PC-3 (cell line): ENCODE measurements at regions not wholly inside any gene's neighbourhood (a gene's known extent, or its start where the extent isn't known, plus 50 kb on each side); places are given as distances from the start of the nearest gene placed in this dataset.
"Not testable (repeated sequence)": the region's sequence is repeated elsewhere in the genome, so short reads cannot be mapped to it uniquely, and the experiment has no call there.

Experiments
- ATAC-seq: fragments of 200-7000 bp; cut with Tn5 transposase; 2 replicates; pipeline ENCODE4 v1.9.1; 2020; ENCODE audit warnings: mild to moderate bottlenecking, moderate library complexity
- BruUV-seq: library from RNA; stranded (reverse); fragments of 400-500 nt; replicated peaks from 2 replicates; lab custom pipeline; 2021; lab: Mats Ljungman, UMichigan
- CTCF ChIA-PET: fragments of 300-600 bp; sonication (Branson Sonifier 250); formaldehyde crosslinking; loops from one replicate; lab custom pipeline; 2022; ENCODE audit warnings: antibody characterized with exemption; lab: Charles Lee
- POLR2A ChIA-PET: fragments of 300-600 bp; sonication (Branson Sonifier 250); formaldehyde crosslinking; loops from one replicate; lab custom pipeline; 2022; ENCODE audit warnings: antibody characterized with exemption; ENCODE audit not compliant: unreplicated experiment; lab: Charles Lee
- DNase-seq: peaks from one replicate; pipeline ENCODE4 v3.0.0-alpha.2; 2015
- H2AFZ ChIP-seq: fragments of 300-600 bp; sonication (generic); 2 replicates; pipeline ENCODE4 v1.6.0; 2016; ENCODE audit warnings: antibody characterized with exemption, low read length
- H3F3A ChIP-seq: fragments of 300-600 bp; sonication (generic); one replicate; pipeline ENCODE4 v1.6.0; 2017; ENCODE audit warnings: antibody characterized with exemption, low read length, control low read depth, mild to moderate bottlenecking; ENCODE audit not compliant: unreplicated experiment
- H3K27ac ChIP-seq: fragments of 300-600 bp; sonication (generic); 2 replicates; pipeline ENCODE4 v1.5.1; 2016; ENCODE audit warnings: mild to moderate bottlenecking, low read length
- H3K27me3 ChIP-seq: fragments of 300-600 bp; sonication (generic); 2 replicates; pipeline ENCODE4 v1.6.1; 2016; ENCODE audit warnings: low read length, mixed read lengths
- H3K36me3 ChIP-seq: fragments of 300-600 bp; sonication (generic); 2 replicates; pipeline ENCODE4 v1.6.1; 2016; ENCODE audit warnings: low read depth, mixed run types, low read length, mixed read lengths
- H3K4me1 ChIP-seq: fragments of 300-600 bp; sonication (generic); 2 replicates; pipeline ENCODE4 v1.5.1; 2016; ENCODE audit warnings: low read length; ENCODE audit not compliant: insufficient read depth
- H3K4me2 ChIP-seq: fragments of 300-600 bp; sonication (generic); 2 replicates; pipeline ENCODE4 v1.6.0; 2016; ENCODE audit warnings: low read length
- H3K4me3 ChIP-seq: fragments of 300-600 bp; sonication (generic); 2 replicates; pipeline ENCODE4 v1.5.1; 2016; ENCODE audit warnings: mild to moderate bottlenecking, low read length, mixed read lengths
- H3K79me2 ChIP-seq: fragments of 300-600 bp; sonication (generic); 2 replicates; pipeline ENCODE4 v1.6.1; 2017; ENCODE audit warnings: low read length, mixed read lengths
- H3K9ac ChIP-seq: fragments of 300-600 bp; sonication (generic); 2 replicates; pipeline ENCODE4 v1.6.0; 2016; ENCODE audit warnings: mild to moderate bottlenecking, low read length
- H3K9me2 ChIP-seq: fragments of 300-600 bp; sonication (generic); replicated peaks from 2 replicates; pipeline ENCODE4 v1.6.1; 2016; ENCODE audit warnings: mixed run types, low read length, mixed read lengths
- H3K9me3 ChIP-seq: fragments of 300-600 bp; sonication (generic); 2 replicates; pipeline ENCODE4 v1.6.1; 2016; ENCODE audit warnings: low read length, mixed read lengths
- H4K20me1 ChIP-seq: fragments of 300-600 bp; sonication (generic); 2 replicates; pipeline ENCODE4 v1.6.1; 2016; ENCODE audit warnings: low read length, mixed read lengths
- CTCF ChIP-seq: fragments of 300-600 bp; sonication (generic); conservative IDR thresholded peaks from 2 replicates; pipeline ENCODE4 v1.5.1; 2017; ENCODE audit warnings: antibody characterized with exemption, low read depth, mild to moderate bottlenecking, low read length
- EZH2 ChIP-seq: fragments of 300-600 bp; sonication (generic); IDR thresholded peaks from one replicate; pipeline ENCODE4 v1.6.1; 2017; ENCODE audit warnings: antibody characterized with exemption, mild to moderate bottlenecking, low read length; ENCODE audit not compliant: unreplicated experiment
- EZH2phosphoT487 ChIP-seq: fragments of 300-600 bp; sonication (generic); IDR thresholded peaks from 2 replicates; pipeline ENCODE4 v1.6.1; 2018; ENCODE audit warnings: mild to moderate bottlenecking, antibody characterized with exemption, low read length, borderline replicate concordance
- intact Hi-C: fragments of 100-400 bp; cut with micrococcal nuclease; formaldehyde crosslinking; loops from 2 replicates; pipeline ENCODE4 v1.9.0; 2023

GRCh38 chr7:32789266-32789665 lies 102.3 kb downstream of the KBTBD2 start:
- H2AFZ ChIP-seq, H3K4me3 ChIP-seq, H4K20me1 ChIP-seq, H3K27me3 ChIP-seq, H3K4me1 ChIP-seq, ATAC-seq, BruUV-seq, POLR2A ChIA-PET, CTCF ChIA-PET, H3K9ac ChIP-seq, H3K4me2 ChIP-seq, H3K79me2 ChIP-seq, H3K9me3 ChIP-seq, intact Hi-C loops, DNase-seq, H3K9me2 ChIP-seq, H3K27ac ChIP-seq, H3K36me3 ChIP-seq, H3F3A ChIP-seq: not testable (repeated sequence)

- H3K27ac ChIP-seq, intact Hi-C loops, H4K20me1 ChIP-seq, H3K27me3 ChIP-seq, H3K9me3 ChIP-seq, CTCF ChIA-PET, H3K4me1 ChIP-seq, H3K9ac ChIP-seq, BruUV-seq, DNase-seq, H3K9me2 ChIP-seq, H3K79me2 ChIP-seq, H3K4me3 ChIP-seq, POLR2A ChIA-PET, ATAC-seq, H3K36me3 ChIP-seq, H2AFZ ChIP-seq, H3K4me2 ChIP-seq, H3F3A ChIP-seq: not testable (repeated sequence)
Observed at GRCh38 chr7:32788174-32788573, 103.4 kb downstream of the KBTBD2 start.

- H3K27ac ChIP-seq, H4K20me1 ChIP-seq, H2AFZ ChIP-seq, H3K27me3 ChIP-seq, intact Hi-C loops, H3F3A ChIP-seq, H3K9ac ChIP-seq, H3K79me2 ChIP-seq, POLR2A ChIA-PET, H3K4me3 ChIP-seq, H3K9me2 ChIP-seq, DNase-seq, H3K4me2 ChIP-seq, H3K36me3 ChIP-seq, H3K4me1 ChIP-seq, H3K9me3 ChIP-seq, CTCF ChIA-PET, BruUV-seq, ATAC-seq: not testable (repeated sequence)
Observed at GRCh38 chr7:32785365-32785944, 106.1 kb downstream of the KBTBD2 start.

GRCh38 chr7:32779895-32780294 lies 111.7 kb downstream of the KBTBD2 start:
- ATAC-seq: peak; percentile 54; the same call in 1 of the 2 replicates
- not testable (repeated sequence) for H3K27ac ChIP-seq

GRCh38 chr7:32779167-32779566 lies 112.4 kb downstream of the KBTBD2 start:
- CTCF ChIA-PET: no interaction called here
- no peak for TF ChIP-seq EZH2phosphoT487
- TF ChIP-seq EZH2: no peak
- TF ChIP-seq CTCF: no peak

More at GRCh38 chr7:32779895-32780294, 111.7 kb downstream of the KBTBD2 start:
- POLR2A ChIA-PET, H3K27me3 ChIP-seq, H3K4me3 ChIP-seq, H3K9me2 ChIP-seq, H3K79me2 ChIP-seq, intact Hi-C loops, H2AFZ ChIP-seq, H3K4me1 ChIP-seq, DNase-seq, H3K36me3 ChIP-seq, H4K20me1 ChIP-seq, H3K9me3 ChIP-seq, H3F3A ChIP-seq, CTCF ChIA-PET, BruUV-seq, H3K4me2 ChIP-seq, H3K9ac ChIP-seq: not testable (repeated sequence)

More at GRCh38 chr7:32779167-32779566, 112.4 kb downstream of the KBTBD2 start:
- no peak for DNase-seq
- intact Hi-C loops: no loop called here
- no peaks in the 10 kb centered on the region for H3K36me3 ChIP-seq
- POLR2A ChIA-PET: no interaction called here
- no peaks in the 10 kb centered on the region for H3K9me3 ChIP-seq
- H3K9me2 ChIP-seq: no peaks in the 10 kb centered on the region
- no peaks in the 10 kb centered on the region for H3K79me2 ChIP-seq
- no peaks in the 10 kb centered on the region for H3F3A ChIP-seq
- no peaks in the 10 kb centered on the region for H4K20me1 ChIP-seq
- no peak overlapping the region for H3K27ac ChIP-seq
- H3K4me2 ChIP-seq: no peak overlapping the region
- H3K9ac ChIP-seq: no peak overlapping the region
- no TSS peak for BruUV-seq
- no peak overlapping the region for H2AFZ ChIP-seq
- H3K4me3 ChIP-seq: no peak overlapping the region
- no peaks in the 10 kb centered on the region for H3K27me3 ChIP-seq
- no peaks in the 10 kb centered on the region; the same call in 1 of the 2 replicates for H3K4me1 ChIP-seq
- ATAC-seq: no peak
